MM.1S (cell line): ENCODE measurements at regions not wholly inside any gene's neighbourhood (a gene's known extent, or its start where the extent isn't known, plus 50 kb on each side); places are given as distances from the start of the nearest gene placed in this dataset.

Source experiments
- DNase-seq: peaks from one replicate; pipeline ENCODE4 v3.0.0-alpha.2; 2015
- H2AFZ ChIP-seq: fragments of 300-600 bp; sonication (generic); 2 replicates; pipeline ENCODE4 v1.6.0; 2016; ENCODE audit warnings: antibody characterized with exemption, low read length
- H3F3A ChIP-seq: fragments of 300-600 bp; sonication (generic); 2 replicates; pipeline ENCODE4 v1.6.1; 2016; ENCODE audit warnings: mild to moderate bottlenecking, antibody characterized with exemption, low read length, moderate library complexity, mixed read lengths; ENCODE audit not compliant: insufficient read depth
- H3K27ac ChIP-seq: fragments of 300-600 bp; sonication (generic); 2 replicates; pipeline ENCODE4 v1.5.1; 2016; ENCODE audit warnings: mild to moderate bottlenecking, low read length
- H3K27me3 ChIP-seq: fragments of 300-600 bp; sonication (generic); replicated peaks from 2 replicates; pipeline ENCODE4 v1.6.0; 2016; ENCODE audit warnings: low read length; ENCODE audit not compliant: insufficient read depth
- H3K36me3 ChIP-seq: fragments of 300-600 bp; sonication (generic); replicated peaks from 2 replicates; pipeline ENCODE4 v1.6.1; 2016; ENCODE audit warnings: mild to moderate bottlenecking, low read length, mixed read lengths; ENCODE audit not compliant: insufficient read depth
- H3K4me1 ChIP-seq: fragments of 300-600 bp; sonication (generic); 2 replicates; pipeline ENCODE4 v1.6.1; 2016; ENCODE audit warnings: low read length, mixed read lengths
- H3K4me2 ChIP-seq: fragments of 300-600 bp; sonication (generic); 2 replicates; pipeline ENCODE4 v1.6.0; 2016; ENCODE audit warnings: low read depth, low read length
- H3K4me3 ChIP-seq: fragments of 300-600 bp; sonication (generic); 2 replicates; pipeline ENCODE4 v1.5.1; 2016; ENCODE audit warnings: low read length, mixed read lengths
- H3K79me2 ChIP-seq: fragments of 300-600 bp; sonication (generic); 2 replicates; pipeline ENCODE4 v1.6.1; 2016; ENCODE audit warnings: mixed run types, low read length, mixed read lengths
- H3K9ac ChIP-seq: fragments of 300-600 bp; sonication (generic); 2 replicates; pipeline ENCODE4 v1.6.1; 2016; ENCODE audit warnings: low read length, mixed read lengths
- H3K9me2 ChIP-seq: fragments of 300-600 bp; sonication (generic); replicated peaks from 2 replicates; pipeline ENCODE4 v1.6.1; 2016; ENCODE audit warnings: mild to moderate bottlenecking, low read length, mixed read lengths; ENCODE audit not compliant: insufficient read depth
- H3K9me3 ChIP-seq: fragments of 300-600 bp; sonication (generic); replicated peaks from 2 replicates; pipeline ENCODE4 v1.6.1; 2016; ENCODE audit warnings: mild to moderate bottlenecking, low read length, mixed read lengths; ENCODE audit not compliant: insufficient read depth
- H4K20me1 ChIP-seq: fragments of 300-600 bp; sonication (generic); 2 replicates; pipeline ENCODE4 v1.6.1; 2016; ENCODE audit warnings: mild to moderate bottlenecking, low read length, moderate library complexity, mixed read lengths; ENCODE audit not compliant: insufficient read depth
- CTCF ChIP-seq: fragments of 300-600 bp; sonication (generic); IDR thresholded peaks from 2 replicates; pipeline ENCODE4 v1.5.1; 2016; ENCODE audit warnings: antibody characterized with exemption, low read length, mixed read lengths
- EZH2 ChIP-seq: fragments of 300-600 bp; sonication (generic); optimal IDR thresholded peaks from 2 replicates; pipeline ENCODE3; 2017; ENCODE audit warnings: low read depth, mild to moderate bottlenecking, antibody characterized with exemption, low read length, mixed read lengths
- EZH2phosphoT487 ChIP-seq: fragments of 300-600 bp; sonication (generic); IDR thresholded peaks from 2 replicates; pipeline ENCODE4 v1.6.1; 2018; ENCODE audit warnings: antibody characterized with exemption, low read length

GRCh38 chr4:19655666-19656065 lies 596.0 kb upstream of the SLIT2 start:
- no peaks in the 10 kb centered on the region for H3K36me3 ChIP-seq
- H3K9ac ChIP-seq: no peak overlapping the region
- no peaks in the 10 kb centered on the region for H3K9me2 ChIP-seq
- H3F3A ChIP-seq: no peaks in the 10 kb centered on the region
- H3K4me3 ChIP-seq: no peak overlapping the region
- H4K20me1 ChIP-seq: no peaks in the 10 kb centered on the region
- no peak for TF ChIP-seq EZH2
- no peak for TF ChIP-seq CTCF
- TF ChIP-seq EZH2phosphoT487: no peak
- no peaks in the 10 kb centered on the region for H3K27me3 ChIP-seq
- H3K4me1 ChIP-seq: no peaks in the 10 kb centered on the region
- H3K4me2 ChIP-seq: no peak overlapping the region
- no peak overlapping the region for H3K27ac ChIP-seq
- no peak overlapping the region for H2AFZ ChIP-seq
- no peaks in the 10 kb centered on the region for H3K79me2 ChIP-seq
- no peak for DNase-seq
- no peaks in the 10 kb centered on the region for H3K9me3 ChIP-seq

GRCh38 chr4:19650903-19651864 lies 600.5 kb upstream of the SLIT2 start:
- Histone ChIP-seq H4K20me1 (no peaks in the 10 kb centered on the region), H3K36me3 (no peaks in the 10 kb centered on the region), H3K9me3 (no peaks in the 10 kb centered on the region), H3K27me3 (no peaks in the 10 kb centered on the region), H3F3A (no peaks in the 10 kb centered on the region), H3K79me2 (no peaks in the 10 kb centered on the region), H3K9me2 (no peaks in the 10 kb centered on the region), H3K27ac (no peak overlapping the region), H2AFZ (no peak overlapping the region), H3K4me1 (no peaks in the 10 kb centered on the region), H3K4me2 (no peak overlapping the region), H3K9ac (no peak overlapping the region), H3K4me3 (no peak overlapping the region)
- TF ChIP-seq EZH2phosphoT487 (no peak), CTCF (no peak), EZH2 (no peak)
- no peak for DNase-seq

GRCh38 chr4:19645589-19645988 lies 606.1 kb upstream of the SLIT2 start:
- H3K27ac ChIP-seq: no peak overlapping the region
- H3K4me1 ChIP-seq: no peaks in the 10 kb centered on the region
- H3K27me3 ChIP-seq: no peaks in the 10 kb centered on the region
- no peak overlapping the region for H2AFZ ChIP-seq
- no peak overlapping the region for H3K4me3 ChIP-seq
- H3K9me3 ChIP-seq: no peaks in the 10 kb centered on the region
- no peaks in the 10 kb centered on the region for H3K79me2 ChIP-seq
- H3F3A ChIP-seq: no peaks in the 10 kb centered on the region
- H4K20me1 ChIP-seq: no peaks in the 10 kb centered on the region
- H3K36me3 ChIP-seq: no peaks in the 10 kb centered on the region
- H3K9me2 ChIP-seq: no peaks in the 10 kb centered on the region
- H3K9ac ChIP-seq: no peak overlapping the region
- no peak overlapping the region for H3K4me2 ChIP-seq
- no peak for TF ChIP-seq EZH2phosphoT487
- TF ChIP-seq EZH2: no peak
- no peak for TF ChIP-seq CTCF
- no peak for DNase-seq
